ENCODE measurements at regions not wholly inside any gene's neighbourhood (a gene's known extent, or its start where the extent isn't known, plus 50 kb on each side); places are given as distances from the start of the nearest gene placed in this dataset.
A peak's percentile ranks its signal among the peaks of the same experiment; 100 is the strongest.

- Mint-ChIP-seq H3K4me1 (no peaks in the 10 kb centered on the region), H3K27me3 (no peaks in the 10 kb centered on the region), H3K36me3 (no peaks in the 10 kb centered on the region), H3K4me3 (no peak overlapping the region), H3K27ac (no peak overlapping the region), H3K9me3 (peaks cover 0 to 2% (median 0%) of the 10 kb centered on the region in 3 donors)
These were observed 220.9 kb upstream of the SUCLG2 start for GRCh38 chr3:67875338-67875737.

- Mint-ChIP-seq H3K27me3 (peaks cover 2% of the 10 kb centered on the region), H3K36me3 (no peaks in the 10 kb centered on the region), H3K4me3 (no peak overlapping the region), H3K4me1 (no peaks in the 10 kb centered on the region), H3K27ac (no peak overlapping the region), H3K9me3 (peaks cover 0 to 4% (median 0%) of the 10 kb centered on the region in 3 donors)
These were observed 216.1 kb upstream of the SUCLG2 start for GRCh38 chr3:67870477-67870876.

DNA sequence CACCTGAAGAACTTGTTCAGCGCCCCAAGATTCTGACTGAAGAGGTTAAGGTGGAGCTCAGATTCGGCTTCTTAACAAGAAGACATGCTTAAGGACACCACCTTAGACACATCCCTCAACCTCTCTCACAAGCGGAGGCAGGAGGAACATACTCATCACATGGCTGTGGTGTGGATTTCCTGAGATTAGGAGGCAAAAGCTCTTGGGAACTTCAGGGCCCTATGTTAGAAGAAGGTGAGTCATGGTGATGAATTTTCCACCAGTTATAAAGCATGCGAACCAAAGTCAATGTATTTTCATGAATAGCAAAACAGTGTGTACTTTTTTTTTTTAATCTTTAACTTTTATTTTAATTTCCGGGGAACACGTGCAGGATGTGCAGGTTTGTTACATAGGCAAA lies 212.2 kb upstream of the SUCLG2 start:
- peaks cover 0 to 4% (median 0%) of the 10 kb centered on the region in 3 donors for H3K9me3 Mint-ChIP-seq
- H3K4me3 Mint-ChIP-seq = no peak overlapping the region
- H3K36me3 Mint-ChIP-seq = peaks cover 1% of the 10 kb centered on the region
- H3K27me3 Mint-ChIP-seq = peaks cover 2% of the 10 kb centered on the region
- H3K4me1 Mint-ChIP-seq = no peaks in the 10 kb centered on the region
- H3K27ac Mint-ChIP-seq = no peak overlapping the region

DNA sequence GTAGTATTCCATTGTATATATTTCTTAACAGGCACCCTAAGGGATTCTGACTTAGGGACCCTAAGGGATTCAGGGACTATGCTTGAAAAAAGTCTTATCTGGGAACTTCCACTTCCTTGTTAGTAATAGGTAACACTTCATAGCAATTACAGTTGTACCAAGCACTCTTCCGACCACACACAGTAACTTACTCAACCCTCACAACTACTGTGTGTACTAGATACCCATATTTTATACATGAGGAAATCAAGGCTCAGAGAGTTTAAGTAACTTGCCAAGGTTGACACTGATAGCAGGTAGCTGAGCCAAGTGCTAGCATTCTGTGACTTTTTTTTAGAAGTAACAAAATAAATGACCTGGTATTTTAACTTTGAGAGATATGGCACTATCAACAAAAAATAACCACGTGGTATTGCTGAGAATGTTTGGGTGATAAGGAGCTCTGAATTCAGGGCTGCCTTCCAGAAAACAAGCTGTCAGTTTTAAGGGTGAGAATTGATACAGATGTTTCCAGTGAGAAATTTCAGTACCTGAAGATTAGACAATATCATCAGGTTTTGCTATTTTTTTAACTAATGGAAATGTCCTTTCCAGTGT lies 210.3 kb upstream of the SUCLG2 start:
- peaks cover 4% of the 10 kb centered on the region for H3K36me3 Mint-ChIP-seq
- no peak overlapping the region for H3K4me3 Mint-ChIP-seq
- peaks cover 2% of the 10 kb centered on the region for H3K27me3 Mint-ChIP-seq
- peaks cover 0 to 4% (median 0%) of the 10 kb centered on the region in 3 donors for H3K9me3 Mint-ChIP-seq
- no peak overlapping the region for H3K27ac Mint-ChIP-seq
- H3K4me1 Mint-ChIP-seq = no peaks in the 10 kb centered on the region

GRCh38 chr3:67863869-67864268 lies 209.5 kb upstream of the SUCLG2 start:
- peaks cover 2% of the 10 kb centered on the region for H3K27me3 Mint-ChIP-seq

GRCh38 chr3:67860429-67860828 lies 206.0 kb upstream of the SUCLG2 start:
- Mint-ChIP-seq H3K4me3 (no peak overlapping the region), H3K27me3 (no peaks in the 10 kb centered on the region), H3K4me1 (no peaks in the 10 kb centered on the region), H3K27ac (no peak overlapping the region), H3K36me3 (peaks cover 4% of the 10 kb centered on the region), H3K9me3 (peaks cover 0 to 3% (median 2%) of the 10 kb centered on the region in 3 donors)

More at GRCh38 chr3:67863869-67864268, 209.5 kb upstream of the SUCLG2 start:
- Mint-ChIP-seq H3K4me3 (no peak overlapping the region), H3K27ac (no peak overlapping the region), H3K9me3 (peaks cover 0 to 4% (median 3%) of the 10 kb centered on the region in 3 donors), H3K4me1 (no peaks in the 10 kb centered on the region), H3K36me3 (peaks cover 4% of the 10 kb centered on the region)

DNA sequence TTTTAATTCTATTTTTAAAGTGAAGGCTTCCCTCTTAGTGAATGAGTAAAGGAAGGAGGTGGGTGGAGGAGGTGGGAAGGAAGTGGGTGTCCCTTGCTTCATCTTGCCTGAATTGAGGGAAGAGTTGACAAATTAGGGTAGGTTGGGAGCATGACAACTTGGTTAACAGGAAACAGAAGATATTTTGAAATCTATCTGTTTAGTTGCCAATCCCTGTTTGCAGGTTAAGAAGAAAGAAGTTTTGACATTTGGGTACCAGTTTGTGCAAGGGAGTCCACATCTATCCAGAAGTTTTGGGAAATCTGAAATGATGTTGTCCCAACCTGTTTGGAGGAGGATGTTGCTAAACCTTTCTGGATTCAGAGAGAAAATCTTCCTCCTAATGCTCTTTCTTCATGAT lies 204.1 kb upstream of the SUCLG2 start:
- Mint-ChIP-seq H3K4me3 (no peak overlapping the region), H3K9me3 (peaks cover 0 to 4% (median 3%) of the 10 kb centered on the region in 3 donors), H3K36me3 (peaks cover 4% of the 10 kb centered on the region), H3K4me1 (no peaks in the 10 kb centered on the region), H3K27me3 (no peaks in the 10 kb centered on the region), H3K27ac (no peak overlapping the region)

DNA sequence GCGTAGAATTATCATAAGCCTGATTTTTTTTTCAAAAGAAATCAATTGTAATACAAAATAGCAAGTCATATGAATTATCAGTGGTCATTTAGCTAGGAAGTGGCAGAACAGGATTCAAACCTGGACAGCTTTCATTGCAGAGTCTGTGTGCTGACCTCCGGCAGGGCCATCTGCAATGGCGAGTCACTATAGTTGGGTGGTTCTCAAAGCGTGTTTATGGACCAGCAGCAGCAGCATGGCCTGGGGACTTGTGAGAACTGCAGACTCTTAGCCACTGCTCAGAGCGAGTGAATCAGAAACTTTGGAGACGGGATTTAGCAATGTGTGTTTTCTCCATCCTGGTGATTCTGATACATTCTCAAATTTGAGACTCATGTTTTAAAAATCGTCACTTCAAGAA lies 202.3 kb upstream of the SUCLG2 start:
- H3K27me3 Mint-ChIP-seq = no peaks in the 10 kb centered on the region
- H3K9me3 Mint-ChIP-seq = peaks cover 0 to 4% (median 3%) of the 10 kb centered on the region in 3 donors

GRCh38 chr3:67854663-67855062 lies 200.3 kb upstream of the SUCLG2 start:
- H3K4me1 Mint-ChIP-seq = no peaks in the 10 kb centered on the region
- H3K27ac Mint-ChIP-seq = no peak overlapping the region
- H3K36me3 Mint-ChIP-seq = no peaks in the 10 kb centered on the region
- no peaks in the 10 kb centered on the region for H3K27me3 Mint-ChIP-seq
- H3K9me3 Mint-ChIP-seq = peaks cover 0 to 4% (median 3%) of the 10 kb centered on the region in 3 donors
- no peak overlapping the region for H3K4me3 Mint-ChIP-seq

More for the DNA sequence above, 202.3 kb upstream of the SUCLG2 start:
- peaks cover 3% of the 10 kb centered on the region for H3K36me3 Mint-ChIP-seq
- H3K27ac Mint-ChIP-seq = no peak overlapping the region
- no peaks in the 10 kb centered on the region for H3K4me1 Mint-ChIP-seq
- no peak overlapping the region for H3K4me3 Mint-ChIP-seq

DNA sequence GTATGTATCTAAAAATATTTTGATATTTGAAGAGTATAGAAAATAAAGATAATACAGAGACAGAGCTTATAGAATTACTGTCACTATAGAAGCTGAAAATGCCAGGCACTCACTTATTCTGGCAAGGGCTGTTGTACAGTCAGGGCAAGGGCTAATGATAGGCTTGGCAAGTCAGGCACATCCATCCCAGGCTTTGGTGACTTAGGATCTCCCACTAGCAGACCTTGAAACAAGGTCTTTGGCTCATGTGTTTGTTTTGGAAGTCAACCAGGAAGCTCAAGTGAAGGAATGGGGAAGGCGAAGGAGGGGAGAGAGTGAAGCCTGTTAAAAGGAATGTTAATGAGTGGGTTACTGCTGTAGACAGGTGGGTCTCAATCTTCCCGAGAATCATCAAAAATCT lies 199.1 kb upstream of the SUCLG2 start:
- H3K36me3 Mint-ChIP-seq = no peaks in the 10 kb centered on the region
- H3K27me3 Mint-ChIP-seq = peaks cover 2% of the 10 kb centered on the region
- no peak overlapping the region for H3K27ac Mint-ChIP-seq
- H3K9me3 Mint-ChIP-seq = peaks cover 0 to 2% (median 0%) of the 10 kb centered on the region in 3 donors
- no peak overlapping the region for H3K4me3 Mint-ChIP-seq
- H3K4me1 Mint-ChIP-seq = no peaks in the 10 kb centered on the region

GRCh38 chr3:67848299-67848698 lies 193.9 kb upstream of the SUCLG2 start:
- H3K27me3 Mint-ChIP-seq = peaks cover 2% of the 10 kb centered on the region
- no peak overlapping the region for H3K27ac Mint-ChIP-seq
- no peak overlapping the region for H3K4me3 Mint-ChIP-seq
- no peaks in the 10 kb centered on the region for H3K36me3 Mint-ChIP-seq
- H3K9me3 Mint-ChIP-seq = no peaks in the 10 kb centered on the region
- no peaks in the 10 kb centered on the region for H3K4me1 Mint-ChIP-seq

DNA sequence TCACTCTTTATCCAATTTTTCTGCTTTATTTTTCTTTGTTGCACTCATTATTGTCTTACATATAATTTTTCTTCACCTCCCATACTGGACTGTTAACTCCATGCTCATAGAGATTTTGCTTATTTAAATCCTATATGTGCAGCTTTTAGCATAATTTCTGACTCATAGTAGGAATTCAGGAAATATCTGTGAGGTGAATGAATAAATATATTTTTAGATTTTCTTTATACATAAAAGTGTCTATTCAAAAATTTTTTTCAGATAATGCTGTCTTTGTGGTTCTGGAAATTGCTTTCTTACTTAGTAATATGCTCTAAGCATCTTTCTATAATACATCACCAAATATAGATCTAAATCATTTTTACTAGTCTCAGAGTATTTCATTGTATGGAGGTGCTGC lies 191.8 kb upstream of the SUCLG2 start:
- H3K36me3 Mint-ChIP-seq = no peaks in the 10 kb centered on the region
- peaks cover 2% of the 10 kb centered on the region for H3K27me3 Mint-ChIP-seq
- H3K4me3 Mint-ChIP-seq = no peak overlapping the region
- H3K27ac Mint-ChIP-seq = no peak overlapping the region
- no peaks in the 10 kb centered on the region for H3K9me3 Mint-ChIP-seq
- no peaks in the 10 kb centered on the region for H3K4me1 Mint-ChIP-seq

- Mint-ChIP-seq H3K9me3 (peaks cover 8 to 24% (median 15%) of the 10 kb centered on the region in 3 donors), H3K27me3 (no peaks in the 10 kb centered on the region), H3K4me3 (no peak overlapping the region), H3K36me3 (peaks cover 2% of the 10 kb centered on the region), H3K4me1 (no peaks in the 10 kb centered on the region), H3K27ac (no peak overlapping the region)
These were observed 178.4 kb upstream of the SUCLG2 start for GRCh38 chr3:67832817-67833216.

DNA sequence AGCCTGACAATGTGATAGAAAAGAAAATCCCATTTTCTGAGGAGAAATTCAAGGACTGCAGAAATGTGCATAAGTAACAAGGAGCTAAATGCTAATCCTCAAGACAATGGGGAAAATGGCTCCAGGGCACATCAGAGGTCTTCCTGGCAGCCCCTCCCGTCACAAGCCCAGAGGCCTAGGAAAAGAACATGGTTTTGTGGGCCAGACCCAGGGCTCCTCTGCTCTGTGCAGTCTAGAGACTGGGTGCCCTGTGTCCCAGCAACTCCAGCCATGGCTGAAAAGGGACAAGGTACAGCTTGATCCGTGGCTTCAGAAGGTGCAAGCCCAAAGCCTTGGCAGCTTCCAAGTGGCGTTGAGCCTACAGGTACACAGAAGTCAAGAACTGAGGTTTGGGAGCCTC lies 176.8 kb upstream of the SUCLG2 start:
- H3K36me3 Mint-ChIP-seq = peaks cover 2% of the 10 kb centered on the region

GRCh38 chr3:67828486-67829010 lies 174.1 kb upstream of the SUCLG2 start:
- Mint-ChIP-seq H3K36me3 (peaks cover 2% of the 10 kb centered on the region), H3K27ac (no peak overlapping the region), H3K4me1 (no peaks in the 10 kb centered on the region), H3K27me3 (peaks cover 2% of the 10 kb centered on the region), H3K4me3 (no peak overlapping the region), H3K9me3 (peaks cover 2 to 11% (median 7%) of the 10 kb centered on the region in 3 donors)

More for the DNA sequence above, 176.8 kb upstream of the SUCLG2 start:
- no peak overlapping the region for H3K27ac Mint-ChIP-seq
- no peaks in the 10 kb centered on the region for H3K4me1 Mint-ChIP-seq
- peaks cover 6 to 24% (median 15%) of the 10 kb centered on the region in 3 donors for H3K9me3 Mint-ChIP-seq
- H3K27me3 Mint-ChIP-seq = no peaks in the 10 kb centered on the region
- H3K4me3 Mint-ChIP-seq = no peak overlapping the region

DNA sequence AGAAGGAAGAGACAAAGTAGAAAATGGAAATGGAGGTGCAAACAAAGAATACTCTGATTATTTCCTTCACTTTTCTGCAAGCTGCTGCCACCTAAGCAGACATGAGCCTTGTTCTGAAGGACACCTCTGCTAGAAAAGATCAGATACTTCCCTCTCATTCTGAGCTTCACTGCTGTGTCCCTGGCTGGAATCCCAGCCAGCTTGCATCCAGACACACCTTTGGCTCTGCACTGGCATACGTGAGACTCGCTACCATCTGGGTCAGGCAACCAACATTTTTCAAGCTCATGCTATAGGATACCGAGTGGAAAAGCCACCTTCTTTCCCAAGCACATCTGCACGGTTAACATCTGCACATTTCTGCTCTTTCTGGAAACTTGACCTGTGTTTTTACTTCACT lies 166.7 kb upstream of the SUCLG2 start:
- no peak overlapping the region for H3K27ac Mint-ChIP-seq
- no peaks in the 10 kb centered on the region for H3K4me1 Mint-ChIP-seq
- H3K4me3 Mint-ChIP-seq = peak overlapping the region in 1 of 4 donors; percentile 34
- H3K9me3 Mint-ChIP-seq = peaks cover 0 to 1% (median 0%) of the 10 kb centered on the region in 3 donors
- peaks cover 2% of the 10 kb centered on the region for H3K27me3 Mint-ChIP-seq
- H3K36me3 Mint-ChIP-seq = no peaks in the 10 kb centered on the region

Measured in IgD-negative memory B cell (primary cell).